D341Med (cell line): ENCODE measurements at regions not wholly inside any gene's neighbourhood (a gene's known extent, or its start where the extent isn't known, plus 50 kb on each side); places are given as distances from the start of the nearest gene placed in this dataset.
"Not testable (repeated sequence)": the region's sequence is repeated elsewhere in the genome, so short reads cannot be mapped to it uniquely, and the experiment has no call there.

Source experiments
- DNase-seq: peaks from one replicate; pipeline ENCODE4 v3.0.0; 2012; ENCODE audit warnings: low spot score

- DNase-seq: no peak
These were observed 571.5 kb upstream of the PPP2R3A start for GRCh38 chr3:135393898-135394525.

DNA sequence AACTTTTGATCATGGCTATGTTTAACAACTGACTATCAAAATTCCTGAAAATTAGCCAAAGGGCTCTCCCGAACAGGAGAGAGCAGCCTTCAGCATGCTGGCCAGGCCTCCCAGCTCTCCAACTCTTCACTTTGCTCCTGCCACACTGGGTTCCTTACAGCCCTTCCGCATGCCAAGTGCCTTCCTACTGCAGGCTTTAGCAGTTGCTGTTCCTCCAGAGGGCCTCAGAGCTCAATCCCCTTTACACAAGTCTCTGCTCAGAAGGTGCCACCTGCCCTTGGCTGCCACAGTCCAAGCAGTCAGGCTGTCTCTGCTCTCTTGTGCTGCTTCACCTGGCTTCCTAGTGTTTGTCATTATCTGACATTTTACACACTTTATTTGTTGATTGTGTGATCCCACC, 553.1 kb upstream of the PPP2R3A start:
- no peak for DNase-seq

- DNase-seq: no peak
These were observed 549.3 kb upstream of the PPP2R3A start for GRCh38 chr3:135416182-135416581.

DNA sequence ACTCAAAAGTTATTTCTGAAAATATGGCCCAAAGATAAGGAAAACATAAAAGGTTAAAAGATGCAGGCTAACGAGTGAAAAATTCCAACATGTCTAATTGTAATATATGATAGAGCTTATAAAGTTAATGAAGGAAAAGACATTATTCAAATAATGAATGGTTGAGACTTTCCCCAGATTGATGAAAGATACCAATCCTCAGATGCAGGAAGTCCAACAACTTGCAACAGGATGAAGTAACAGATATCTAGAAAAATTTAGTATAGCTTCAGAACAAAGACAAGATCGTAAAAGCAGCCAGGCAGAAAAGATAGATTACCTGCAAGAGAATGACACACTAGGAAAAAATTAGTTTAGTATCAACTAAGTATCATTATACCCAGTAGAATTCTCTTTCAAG, 546.4 kb upstream of the PPP2R3A start:
- DNase-seq: no peak

GRCh38 chr3:135426508-135426907, 539.0 kb upstream of the PPP2R3A start:
- DNase-seq: no peak

DNA sequence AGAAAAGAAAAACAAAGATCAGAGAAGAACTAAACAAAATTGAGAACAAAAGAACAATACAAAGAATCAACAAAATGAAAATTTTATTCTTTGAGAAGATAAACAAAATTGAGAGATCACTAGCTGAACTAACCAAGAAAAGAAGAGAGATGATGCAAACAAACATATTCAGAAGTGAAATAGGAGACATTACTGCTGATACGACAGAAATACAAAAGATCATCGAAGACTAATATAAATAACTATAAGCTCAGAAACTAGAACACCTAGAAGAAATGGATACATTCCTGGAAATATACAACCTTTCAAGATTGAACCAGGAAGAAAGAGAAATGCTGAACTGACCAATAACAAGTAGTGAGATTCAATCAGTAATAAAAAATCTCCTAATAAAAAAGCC, 533.1 kb upstream of the PPP2R3A start:
- DNase-seq: no peak

DNA sequence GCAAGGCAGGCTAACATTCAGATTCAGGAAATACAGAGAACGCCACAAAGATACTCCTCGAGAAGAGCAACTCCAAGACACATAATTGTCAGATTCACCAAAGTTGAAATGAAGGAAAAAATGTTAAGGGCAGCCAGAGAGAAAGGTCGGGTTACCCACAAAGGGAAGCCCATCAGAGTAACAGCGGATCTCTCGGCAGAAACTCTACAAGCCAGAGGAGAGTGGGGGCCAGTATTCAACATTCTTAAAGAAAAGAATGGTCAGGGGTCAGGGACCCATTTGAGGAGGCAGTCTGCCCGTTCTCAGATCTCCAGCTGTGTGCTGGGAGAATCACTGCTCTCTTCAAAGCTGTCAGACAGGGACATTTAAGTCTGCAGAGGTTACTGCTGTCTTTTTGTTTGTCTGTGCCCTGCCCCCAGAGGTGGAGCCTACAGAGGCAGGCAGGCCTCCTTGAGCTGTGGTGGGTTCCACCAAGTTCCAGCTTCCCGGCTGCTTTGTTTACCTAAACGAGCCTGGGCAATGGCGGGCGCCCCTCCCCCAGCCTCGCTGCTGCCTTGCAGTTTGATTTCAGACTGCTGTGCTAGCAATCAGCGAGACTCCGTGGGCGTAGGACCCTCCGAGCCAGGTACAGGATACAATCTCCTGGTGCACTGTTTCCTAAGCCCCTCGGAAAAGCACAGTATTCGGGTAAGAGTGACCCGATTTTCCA, 526.5 kb upstream of the PPP2R3A start:
- DNase-seq: not testable (repeated sequence)

DNA sequence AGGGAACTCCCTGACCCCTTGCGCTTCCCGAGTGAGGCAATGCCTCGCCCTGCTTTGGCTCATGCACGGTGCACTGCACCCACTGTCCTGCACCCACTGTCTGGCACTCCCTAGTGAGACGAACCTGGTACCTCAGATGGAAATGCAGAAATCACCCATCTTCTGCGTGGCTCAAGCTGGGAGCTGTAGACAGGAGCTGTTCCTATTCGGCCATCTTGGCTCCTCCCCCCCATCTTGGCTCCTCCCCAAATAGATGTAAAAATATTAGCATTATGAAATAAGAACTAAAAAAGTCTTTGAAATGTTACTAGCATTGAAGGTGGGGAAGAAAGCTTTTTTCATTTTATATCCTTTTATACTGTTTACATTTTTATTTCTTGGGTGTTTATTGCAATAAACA, 525.9 kb upstream of the PPP2R3A start:
- DNase-seq: not testable (repeated sequence)

GRCh38 chr3:135440233-135440632, 525.3 kb upstream of the PPP2R3A start:
- no peak for DNase-seq

DNA sequence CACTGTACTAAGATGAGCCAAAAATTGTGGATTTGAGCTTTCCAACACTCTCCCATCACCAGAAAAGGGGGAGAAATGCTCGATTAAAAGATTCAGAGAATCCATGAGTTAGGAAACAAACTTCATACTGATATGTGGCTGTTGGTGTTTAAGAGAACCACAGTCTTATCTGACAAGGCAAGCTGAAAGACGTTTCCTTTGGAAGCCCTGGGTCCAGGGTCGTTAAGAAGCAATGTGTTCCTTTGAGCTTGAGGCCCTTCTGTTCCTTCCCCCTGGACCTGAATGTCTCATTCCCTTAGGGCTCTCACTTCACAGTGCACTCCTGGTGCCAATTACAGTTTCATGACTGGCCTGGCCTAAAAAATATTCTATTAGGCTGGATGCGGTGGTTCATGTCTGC, 524.8 kb upstream of the PPP2R3A start:
- no peak for DNase-seq

DNA sequence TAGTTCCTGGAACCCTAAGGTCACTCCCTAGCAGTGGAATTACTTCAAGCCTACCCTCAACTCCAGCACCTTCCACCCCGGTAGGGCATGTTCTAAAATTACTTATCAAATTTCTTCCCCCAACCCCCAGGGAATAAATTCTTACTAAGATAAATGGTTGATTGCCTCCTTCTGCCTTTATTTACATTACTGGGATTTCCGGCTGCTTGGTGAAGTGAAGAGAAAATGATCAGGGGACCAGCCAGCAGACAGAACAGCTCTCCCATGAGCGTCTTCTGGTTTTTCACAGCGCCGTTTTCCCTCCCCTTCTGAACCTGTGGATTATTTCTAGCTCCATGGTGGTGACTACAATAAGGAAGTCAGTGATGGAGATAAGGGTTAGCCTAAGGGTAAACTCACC, 521.5 kb upstream of the PPP2R3A start:
- DNase-seq: no peak

DNA sequence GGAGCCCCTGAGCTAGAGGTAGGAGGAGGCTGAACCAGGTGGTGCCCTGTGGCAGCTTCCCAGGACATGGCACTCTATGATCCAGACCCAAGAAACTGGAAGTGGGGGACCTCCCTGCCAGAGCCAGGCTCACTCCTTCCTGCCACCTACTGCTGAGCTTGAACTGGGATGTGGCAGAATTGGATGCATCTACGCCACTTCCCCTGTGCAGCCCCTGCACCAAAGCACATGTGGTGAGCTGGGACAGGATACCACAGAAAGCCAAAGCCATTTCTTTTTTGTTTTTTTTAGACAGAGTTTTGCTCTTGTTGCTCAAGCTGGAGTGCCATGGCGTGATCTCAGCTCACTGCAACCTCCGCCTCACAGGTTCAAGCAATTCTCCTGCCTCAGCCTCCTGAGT, 518.0 kb upstream of the PPP2R3A start:
- no peak for DNase-seq

- no peak for DNase-seq
These were observed 517.0 kb upstream of the PPP2R3A start for GRCh38 chr3:135448520-135448919.

DNA sequence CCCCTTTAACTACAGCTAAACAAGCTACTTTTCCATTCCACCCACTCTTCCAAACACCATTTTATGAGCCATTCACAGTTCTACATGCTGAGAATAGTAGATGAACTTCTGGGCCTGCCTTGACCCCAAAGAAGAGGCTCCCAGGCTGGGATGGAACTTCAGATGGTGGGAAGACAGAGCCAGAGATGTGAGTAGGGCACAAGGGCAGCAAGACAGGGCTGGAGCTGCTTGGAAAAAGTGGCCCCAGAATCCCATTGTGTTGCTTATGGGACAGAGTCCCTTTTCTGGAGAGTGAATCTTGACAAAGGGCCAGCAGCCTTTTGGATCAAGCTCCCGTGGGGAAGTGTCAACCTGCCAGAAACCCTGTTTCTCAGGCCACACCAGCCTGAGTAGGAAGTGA, 516.5 kb upstream of the PPP2R3A start:
- no peak for DNase-seq

DNA sequence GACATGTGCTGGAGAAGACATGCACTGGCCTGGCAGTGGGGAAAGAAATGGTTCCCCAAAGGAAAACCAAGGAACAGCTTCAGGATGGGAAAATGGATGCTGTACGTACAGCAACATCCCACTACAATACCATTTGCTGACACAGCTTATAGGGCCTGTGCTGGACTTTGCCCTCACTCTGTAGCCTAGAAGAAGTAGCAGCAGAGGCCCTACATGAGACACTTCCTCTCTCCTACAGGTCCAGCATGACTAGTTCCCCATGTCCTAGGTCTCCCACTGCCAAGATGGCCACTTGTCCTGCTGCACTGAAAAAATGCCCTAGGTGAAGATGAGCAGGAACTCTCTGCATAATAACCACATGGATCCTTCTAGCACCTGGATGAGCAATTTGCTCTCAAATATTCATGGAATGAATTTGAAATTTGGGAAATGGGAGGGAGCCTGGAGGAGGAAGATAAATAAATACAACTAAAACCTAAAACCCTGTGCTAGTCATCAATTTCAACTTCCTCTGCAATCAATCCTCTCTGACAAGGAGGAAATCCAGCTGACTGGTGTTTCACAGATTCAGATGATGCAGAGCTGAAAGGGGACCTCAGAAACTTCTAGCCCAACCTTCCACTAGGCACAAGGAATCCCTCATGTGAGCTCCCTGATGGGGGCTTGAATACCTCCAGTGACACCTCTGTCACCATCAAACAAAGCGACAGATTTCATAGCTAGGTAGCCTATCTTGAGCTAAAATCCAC, 514.3 kb upstream of the PPP2R3A start:
- no peak for DNase-seq

- no peak for DNase-seq
These were observed 512.6 kb upstream of the PPP2R3A start for GRCh38 chr3:135452881-135453280.

GRCh38 chr3:135453326-135453725, 512.2 kb upstream of the PPP2R3A start:
- no peak for DNase-seq

DNA sequence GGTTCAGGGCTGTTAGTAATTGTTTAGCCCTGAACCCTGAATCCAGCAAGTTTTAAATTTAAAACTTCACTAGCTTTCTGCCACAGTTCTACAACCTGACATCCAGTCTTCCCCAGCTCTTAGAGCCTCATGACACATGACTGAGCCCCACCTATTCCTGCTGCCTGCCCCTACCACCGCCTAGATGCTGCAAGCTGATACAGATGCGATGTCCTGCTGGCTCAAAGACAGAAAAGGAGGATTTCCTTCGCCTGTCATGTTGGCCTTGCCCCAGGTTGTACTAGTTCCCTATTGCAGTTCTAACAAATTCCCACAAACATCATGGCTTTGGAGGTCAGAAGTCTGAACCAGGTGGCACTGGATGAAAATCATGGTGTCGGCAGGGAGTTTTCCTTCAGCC, 510.6 kb upstream of the PPP2R3A start:
- DNase-seq: no peak

DNA sequence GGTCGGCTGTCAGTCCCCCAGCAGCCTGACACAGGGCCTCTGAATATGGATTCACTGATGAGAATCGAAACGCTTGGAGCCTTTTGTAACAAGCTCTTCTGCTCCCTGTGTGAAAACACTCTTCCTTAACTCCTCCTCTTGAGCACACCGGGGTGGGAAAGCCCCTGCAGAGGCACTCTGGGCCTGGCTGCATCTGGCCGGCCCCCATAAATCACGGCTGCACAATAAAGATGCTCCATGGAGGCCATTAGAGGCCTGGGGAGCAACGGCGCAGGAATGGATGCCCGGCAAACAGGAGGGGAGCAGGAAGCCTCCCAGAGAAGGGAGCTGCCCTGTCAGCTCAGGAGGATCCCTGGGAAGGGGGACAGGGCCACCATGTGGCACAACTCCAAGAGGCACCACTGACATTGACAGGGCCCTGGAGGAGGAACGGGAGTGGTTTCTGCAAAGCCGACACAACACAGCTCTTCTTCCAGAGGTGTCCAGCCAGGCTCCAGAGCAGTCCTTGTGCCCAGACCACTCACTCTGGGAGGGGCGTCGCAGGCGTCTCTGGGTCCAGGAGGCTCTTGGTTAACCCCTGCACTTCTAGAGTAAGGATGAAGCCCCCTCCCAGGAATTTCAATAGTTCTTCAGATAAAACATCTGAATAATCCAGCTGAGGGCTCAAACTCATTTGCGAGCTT, 509.3 kb upstream of the PPP2R3A start:
- DNase-seq: no peak

- no peak for DNase-seq
These were observed 506.8 kb upstream of the PPP2R3A start for GRCh38 chr3:135458541-135459322.

DNA sequence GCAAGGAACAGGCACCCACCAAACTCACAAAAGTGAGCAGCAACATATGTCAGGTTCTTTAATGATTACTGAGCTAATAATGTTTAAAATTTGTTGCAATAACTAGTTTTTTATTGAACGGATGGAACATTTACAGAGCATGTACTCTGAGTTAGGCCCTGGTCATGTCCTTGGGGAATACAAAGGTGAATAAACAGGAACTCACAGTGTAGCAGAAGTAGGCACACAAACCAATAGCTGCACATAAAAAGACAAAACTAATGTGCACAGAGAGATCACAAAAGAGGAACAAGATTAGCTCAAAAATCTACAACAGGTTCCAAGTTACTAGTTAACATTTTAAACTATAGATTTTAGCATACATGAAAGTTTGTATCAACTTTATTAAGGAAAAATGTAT, 505.3 kb upstream of the PPP2R3A start:
- no peak for DNase-seq

DNA sequence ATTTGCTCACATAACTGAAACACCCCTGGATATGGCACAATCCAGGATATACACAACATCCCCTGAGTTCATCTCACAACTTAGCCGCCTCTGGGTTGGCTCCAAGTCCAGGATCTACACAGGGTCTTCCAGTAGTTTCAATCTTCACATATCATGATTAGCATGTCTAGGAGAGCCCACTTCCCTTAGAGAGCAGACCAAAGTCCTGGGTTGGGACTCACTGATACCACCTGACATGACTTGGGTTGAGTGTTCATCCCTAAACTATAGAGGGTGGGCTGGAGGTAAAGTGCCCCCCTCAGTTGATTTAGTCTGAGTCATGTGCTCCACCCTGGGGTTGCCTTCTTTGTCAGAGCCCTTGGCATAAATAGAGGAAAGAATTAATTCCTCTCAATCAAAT, 493.6 kb upstream of the PPP2R3A start:
- no peak for DNase-seq
